HG03432 (cell line): ENCODE measurements at regions not wholly inside any gene's neighbourhood (a gene's known extent, or its start where the extent isn't known, plus 50 kb on each side); places are given as distances from the start of the nearest gene placed in this dataset.

Experiments
- ATAC-seq: cut with Tn5 transposase; IDR thresholded peaks from one replicate; pipeline ENCODE4 v1.9.1; 2021; ENCODE audit warnings: mild to moderate bottlenecking, moderate library complexity; ENCODE audit not compliant: unreplicated experiment

DNA sequence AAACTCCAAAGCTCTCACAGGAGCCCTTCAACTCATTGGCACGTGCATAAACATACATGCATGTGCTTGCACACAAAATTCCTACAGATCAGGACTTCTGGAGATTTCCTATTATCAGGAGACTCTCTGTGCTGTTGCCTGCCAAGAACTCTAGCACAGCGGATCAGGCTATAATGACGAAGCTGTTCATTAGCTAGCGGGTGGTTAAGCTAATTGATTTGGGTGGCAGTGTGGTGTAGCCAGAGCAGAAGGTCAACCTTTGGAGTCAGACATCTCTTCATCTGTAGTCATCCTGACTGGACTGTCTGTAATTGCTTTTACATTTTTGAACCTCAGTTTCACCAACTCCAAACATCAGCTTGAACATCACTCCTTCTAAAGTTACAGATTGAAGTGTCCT is 69.0 kb downstream of the KIF2B start:
- ATAC-seq, result no peak

DNA sequence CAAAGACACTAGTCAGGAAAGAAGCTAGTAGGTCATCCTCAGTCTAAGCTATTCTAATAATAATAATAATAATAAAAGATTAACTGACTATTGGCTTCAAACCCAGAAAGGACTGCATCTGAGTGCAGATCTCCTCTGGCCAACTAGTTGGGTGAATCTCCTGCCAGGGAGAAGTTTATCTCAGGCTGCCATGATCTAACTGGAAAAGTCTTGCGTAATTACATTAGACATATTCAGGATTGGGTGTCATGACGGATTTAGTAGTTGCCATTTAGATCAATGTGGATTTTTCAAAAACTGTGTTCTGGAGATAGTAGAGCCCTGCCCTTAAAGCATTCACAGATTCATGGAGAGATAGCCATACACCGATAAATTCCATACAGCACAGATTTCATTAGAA is 69.5 kb downstream of the KIF2B start:
- no peak for ATAC-seq

DNA sequence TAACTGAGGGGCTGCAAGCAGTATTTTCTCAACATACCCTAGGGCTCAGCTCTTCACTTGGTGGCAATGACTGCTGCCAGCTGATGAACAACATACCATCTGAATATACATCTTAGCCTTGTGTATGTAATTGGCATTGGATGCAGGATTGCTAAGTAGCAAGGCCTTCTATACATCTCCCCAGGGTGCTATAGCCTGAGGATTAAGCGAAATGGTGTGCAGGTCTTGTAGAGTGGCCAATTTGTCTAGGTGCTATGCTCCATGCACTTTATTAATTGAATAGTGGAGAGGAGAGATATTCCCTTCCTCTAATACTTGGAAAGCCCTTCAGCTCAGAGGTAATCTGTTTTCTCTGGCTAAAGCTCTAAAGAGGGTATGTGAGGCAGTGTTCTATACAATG is 71.9 kb downstream of the KIF2B start:
- ATAC-seq, result no peak

DNA sequence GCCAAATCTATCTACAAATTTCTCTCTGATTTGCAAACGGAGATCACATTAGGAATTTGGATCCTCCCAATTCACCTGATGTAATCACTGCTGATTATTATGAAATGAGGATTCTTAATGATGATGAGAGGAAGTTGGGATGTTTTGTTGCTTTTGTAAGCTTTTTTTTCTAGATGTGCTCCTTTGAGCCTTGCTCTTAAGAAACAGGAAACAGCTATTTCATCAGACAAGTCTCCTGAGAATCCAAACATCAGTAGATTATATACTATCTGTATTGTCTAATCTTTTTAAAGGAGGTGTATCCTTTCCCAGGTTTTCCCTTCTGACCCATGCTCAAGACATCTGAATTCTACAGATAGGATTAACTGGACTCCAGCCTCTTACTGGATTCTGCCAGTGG is 73.3 kb downstream of the KIF2B start:
- no peak for ATAC-seq

DNA sequence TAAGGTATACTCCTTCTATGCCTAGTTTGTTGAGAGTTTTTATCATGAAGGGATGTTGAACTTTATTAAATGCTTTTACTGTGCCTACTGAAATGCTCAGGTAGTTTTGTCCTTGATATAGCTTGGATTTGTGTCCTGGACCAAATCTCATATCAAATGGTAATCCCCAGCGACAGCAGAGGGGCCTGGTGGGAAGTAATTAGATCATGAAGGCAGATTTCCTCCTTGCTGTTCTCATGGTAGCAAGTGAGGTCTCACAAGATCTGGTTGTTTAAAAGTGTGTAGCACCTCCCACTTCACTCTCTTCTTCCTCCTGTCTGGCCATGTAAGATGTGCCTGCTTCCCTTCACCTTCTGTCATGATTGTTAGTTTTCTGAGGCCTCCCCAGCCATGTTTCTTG is 78.2 kb downstream of the KIF2B start:
- ATAC-seq, result no peak

DNA sequence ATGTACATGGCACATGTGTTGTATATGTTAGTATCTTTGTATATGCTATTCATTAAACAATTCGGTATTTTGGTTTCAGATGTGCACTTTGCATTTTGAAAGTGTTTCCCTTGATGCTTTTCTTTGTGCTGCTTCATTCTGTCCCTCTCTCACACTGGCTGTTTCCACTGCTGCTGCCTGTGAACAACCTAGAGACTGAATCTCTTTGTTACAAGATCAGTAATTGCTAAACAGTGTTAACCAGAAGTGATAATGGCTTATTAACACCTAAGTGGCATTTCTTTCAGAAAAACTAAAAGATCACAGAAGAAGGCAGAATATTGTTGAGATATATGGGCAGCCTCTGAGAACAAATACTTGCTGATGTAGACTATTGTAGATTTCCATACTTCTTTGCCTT is 84.7 kb downstream of the KIF2B start:
- ATAC-seq, result no peak

DNA sequence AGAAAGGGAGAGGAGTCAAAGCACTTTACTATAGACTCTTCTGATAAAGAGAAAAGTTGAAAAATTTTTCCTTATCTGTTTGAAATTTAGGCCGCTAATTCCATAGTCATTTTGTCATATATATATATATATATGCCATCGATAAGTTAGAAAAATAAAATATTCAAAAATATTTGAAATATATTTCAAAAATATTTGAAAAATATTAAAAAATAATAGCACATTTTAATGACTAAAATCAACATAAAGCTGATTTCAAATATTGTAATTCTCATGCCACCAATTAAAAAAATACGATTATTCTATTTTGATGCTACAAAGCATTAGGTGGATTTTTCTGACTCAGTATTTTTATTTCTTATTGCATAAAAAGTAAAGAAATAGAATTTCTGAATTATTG is 87.1 kb downstream of the KIF2B start:
- no peak for ATAC-seq

DNA sequence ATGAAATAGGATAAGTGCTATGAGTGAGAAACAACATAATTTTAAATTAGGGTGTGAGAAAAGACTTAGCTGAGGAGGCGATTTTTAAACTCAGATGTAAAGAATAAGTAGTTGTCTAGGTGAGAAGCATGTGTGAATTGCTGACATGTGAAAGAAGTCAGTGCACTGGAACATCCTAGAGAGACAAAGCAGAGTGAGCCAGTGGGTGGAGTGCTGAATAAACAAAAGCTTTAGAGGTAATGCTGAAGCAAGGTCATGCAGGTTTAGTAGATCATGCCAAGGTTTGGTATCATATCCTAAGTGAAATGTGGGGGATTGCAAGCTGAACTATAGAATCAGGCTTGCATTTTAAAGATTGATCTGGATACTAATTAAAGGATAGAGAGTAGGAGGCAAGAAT is 89.4 kb downstream of the KIF2B start:
- no peak for ATAC-seq

DNA sequence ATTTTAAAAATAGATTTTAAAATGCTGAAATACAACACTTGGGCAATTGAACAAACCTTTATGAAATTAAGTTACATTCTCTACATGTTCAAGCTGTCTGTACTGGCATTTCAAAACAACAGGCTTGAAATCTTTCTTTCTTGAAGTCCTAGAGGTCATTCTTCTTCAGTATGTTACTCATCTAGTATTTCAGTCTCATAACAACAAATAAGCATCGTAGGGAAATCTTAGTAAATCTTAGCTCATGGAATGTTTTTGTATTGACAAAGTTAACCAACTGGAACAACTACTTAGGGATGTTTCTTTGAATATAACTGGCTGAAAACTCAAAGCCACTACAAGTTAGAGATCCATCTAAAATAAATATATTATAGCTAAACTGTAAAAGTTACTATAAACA is 96.6 kb downstream of the KIF2B start:
- ATAC-seq, result no peak

DNA sequence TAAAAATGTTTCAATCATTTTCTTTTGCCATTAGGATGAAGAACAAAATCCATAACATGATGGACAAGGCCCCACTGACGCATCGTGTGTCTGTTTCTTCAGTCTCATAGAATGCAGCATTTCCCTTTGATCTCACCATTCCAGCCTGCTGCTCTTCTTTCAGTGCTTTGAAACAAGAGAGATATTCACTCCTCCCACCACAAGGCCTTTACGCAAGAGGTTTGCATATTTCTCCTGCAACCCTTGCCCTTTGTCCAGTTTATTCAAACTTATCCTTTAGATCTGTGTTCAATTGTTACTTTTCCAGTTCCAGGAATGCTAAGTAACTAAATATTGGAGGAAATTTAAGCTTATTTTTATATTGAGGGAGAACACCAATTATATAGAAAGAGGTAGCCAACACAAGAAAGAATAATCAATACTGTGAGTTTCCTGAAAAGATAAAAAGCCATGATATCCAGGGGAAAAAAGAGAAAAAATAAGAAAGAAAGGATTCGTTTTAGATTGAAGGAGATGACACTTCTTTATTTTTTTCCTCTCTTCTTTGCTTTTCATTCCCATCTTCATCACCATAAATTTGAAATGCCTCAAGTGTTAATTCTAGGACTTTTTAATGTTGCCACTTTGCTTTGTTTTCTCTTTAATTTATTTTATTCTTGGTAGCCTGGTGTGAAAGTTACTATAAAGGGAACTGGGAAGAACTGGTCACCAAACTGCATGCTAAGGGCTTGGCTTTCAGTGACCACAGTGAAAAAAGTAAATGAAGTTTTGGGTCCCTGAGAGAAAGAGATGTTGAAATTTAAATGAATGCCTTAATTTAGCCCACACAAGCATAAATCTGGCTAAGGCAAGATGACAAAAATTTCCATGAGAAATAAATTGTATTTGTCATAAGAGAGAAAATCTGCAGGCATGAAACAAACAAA is 102.1 kb downstream of the KIF2B start:
- ATAC-seq, result no peak

DNA sequence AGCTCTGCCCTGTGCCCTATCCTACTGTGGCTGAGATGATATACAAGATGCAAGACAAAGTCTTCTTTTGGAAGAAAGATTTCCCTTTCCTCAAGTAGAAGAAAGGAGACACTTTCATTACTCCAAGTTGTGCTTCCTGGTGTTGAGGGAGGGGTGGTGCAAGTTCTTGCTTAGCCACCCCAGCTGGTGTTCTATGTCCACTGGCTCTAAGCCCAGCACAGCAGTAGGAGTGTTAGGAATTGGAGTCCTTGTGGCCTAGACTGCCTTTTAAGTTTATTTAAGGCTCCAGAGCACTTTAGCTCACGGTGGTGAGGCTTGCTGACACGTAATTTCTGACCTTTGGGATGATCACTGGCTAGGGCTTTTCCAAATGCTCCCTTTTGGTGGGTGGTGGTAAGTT is 109.7 kb downstream of the KIF2B start:
- no peak for ATAC-seq

DNA sequence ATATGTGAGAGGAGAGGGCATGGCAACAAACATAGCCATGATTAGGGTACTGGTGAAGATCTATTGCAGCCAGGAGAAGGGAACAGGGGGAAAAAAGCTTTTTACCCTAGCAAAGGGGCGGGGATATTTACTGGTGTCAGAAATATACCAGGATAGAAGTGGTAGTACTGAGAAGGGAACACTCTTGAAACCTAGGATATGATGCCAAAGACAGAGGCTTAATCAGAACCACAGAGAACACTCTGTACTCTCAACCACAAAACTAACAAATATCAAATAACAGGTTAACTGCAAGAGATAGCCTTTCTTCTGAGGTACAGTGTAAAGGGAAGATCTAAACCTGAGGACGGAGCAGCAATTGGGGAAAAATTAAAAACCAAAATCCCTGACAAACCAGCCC is 112.2 kb downstream of the KIF2B start:
- ATAC-seq, result no peak

DNA sequence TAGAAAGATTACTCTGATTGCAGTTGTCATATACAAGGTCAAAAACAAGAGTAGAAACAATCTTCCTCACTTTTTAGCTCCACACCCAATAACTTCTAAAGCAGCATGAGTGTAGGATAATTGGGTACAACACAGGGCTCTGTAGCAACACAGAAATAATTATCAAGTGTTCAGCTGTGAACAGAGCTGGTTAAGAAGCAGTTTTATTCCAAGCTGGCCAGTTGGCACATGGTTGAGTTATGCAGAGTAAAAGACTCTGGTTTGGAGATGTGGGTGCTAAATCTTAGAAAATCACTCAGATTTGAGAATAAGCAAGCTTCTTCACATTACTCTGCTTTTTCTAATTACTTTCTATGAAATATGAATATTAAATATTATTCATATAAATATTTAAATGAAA is 118.5 kb downstream of the KIF2B start:
- ATAC-seq, result no peak

DNA sequence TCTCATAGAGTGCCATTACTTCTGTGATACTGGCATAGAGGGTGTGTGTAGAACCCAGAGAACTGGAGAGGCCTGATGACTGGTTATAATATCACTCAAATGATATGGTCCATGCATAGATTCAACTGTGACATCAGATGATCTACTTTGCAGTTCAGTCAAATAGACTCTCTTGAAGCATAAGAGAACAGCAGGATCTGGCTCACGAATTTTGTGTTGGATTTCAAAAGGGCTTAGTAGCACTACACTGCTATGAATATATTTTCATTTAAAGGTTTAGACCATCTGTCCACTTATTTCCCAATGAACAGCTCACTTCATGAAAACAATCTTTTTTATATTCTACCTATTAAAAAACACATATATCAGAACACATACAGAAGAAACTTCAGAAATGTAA is 119.7 kb downstream of the KIF2B start:
- no peak for ATAC-seq

DNA sequence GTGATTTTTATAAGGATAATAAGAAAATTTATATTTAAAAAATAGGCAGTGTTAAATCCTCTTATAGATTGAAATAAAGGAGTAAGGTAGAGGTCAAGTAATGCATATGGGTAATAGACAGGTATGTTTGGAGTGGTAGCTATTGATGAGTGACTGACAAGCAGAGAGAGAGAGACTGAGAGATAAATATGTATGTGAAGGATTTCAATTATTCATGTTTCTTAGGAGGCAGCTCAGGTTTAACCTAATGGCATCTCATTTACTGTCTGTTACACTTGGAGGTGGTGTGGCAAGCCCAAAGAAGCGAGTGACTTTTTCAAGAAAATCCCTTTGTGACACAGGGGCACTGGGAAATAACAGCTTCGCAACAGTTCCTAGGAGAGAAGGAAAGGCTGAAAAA is 120.2 kb downstream of the KIF2B start:
- ATAC-seq, result no peak

DNA sequence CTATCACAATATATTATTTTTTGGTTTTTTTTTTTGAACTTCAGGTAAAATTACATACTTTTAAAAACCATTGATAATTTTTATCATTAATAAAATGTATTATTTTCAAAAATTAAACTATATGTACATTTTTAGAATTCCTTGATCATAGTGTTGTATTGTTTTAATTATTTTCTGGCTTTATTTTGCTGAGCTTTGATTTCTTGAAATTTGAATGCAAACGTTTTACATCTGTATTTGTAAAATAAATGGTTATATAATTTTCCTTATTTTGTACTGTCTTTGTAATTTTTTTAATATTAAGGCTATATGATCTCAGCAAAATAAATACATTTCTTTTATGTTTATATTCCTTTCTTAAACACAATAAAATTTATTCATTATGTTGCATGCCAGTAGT is 125.6 kb downstream of the KIF2B start:
- ATAC-seq, result no peak

DNA sequence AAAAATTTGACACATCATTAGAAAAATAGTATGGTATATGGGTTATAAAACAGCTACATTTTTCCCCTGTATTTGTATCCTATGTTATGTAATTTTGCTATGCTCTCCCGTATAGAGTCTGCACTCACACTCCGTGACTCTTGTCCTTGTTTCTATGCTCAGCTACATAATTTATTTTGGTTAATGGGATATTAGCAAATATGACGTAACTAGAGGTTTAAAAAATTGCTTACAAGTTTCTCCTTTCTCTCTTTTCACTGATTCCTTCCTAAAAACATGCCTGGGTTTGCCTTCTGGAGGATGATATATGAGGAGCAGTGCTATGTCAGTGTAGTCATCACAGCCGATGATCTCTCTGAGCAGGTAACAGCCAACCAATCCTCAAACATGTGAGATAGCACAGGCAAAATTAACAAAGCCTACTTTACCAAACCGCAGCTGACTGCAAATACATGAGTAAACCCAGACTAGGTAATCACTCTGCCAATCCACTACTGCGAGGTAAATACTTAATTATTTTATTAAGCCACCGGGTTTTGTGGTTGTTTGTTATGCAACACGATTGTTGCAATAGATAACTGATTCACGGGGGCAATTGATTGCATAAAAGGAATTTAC is 126.9 kb downstream of the KIF2B start:
- no peak for ATAC-seq

DNA sequence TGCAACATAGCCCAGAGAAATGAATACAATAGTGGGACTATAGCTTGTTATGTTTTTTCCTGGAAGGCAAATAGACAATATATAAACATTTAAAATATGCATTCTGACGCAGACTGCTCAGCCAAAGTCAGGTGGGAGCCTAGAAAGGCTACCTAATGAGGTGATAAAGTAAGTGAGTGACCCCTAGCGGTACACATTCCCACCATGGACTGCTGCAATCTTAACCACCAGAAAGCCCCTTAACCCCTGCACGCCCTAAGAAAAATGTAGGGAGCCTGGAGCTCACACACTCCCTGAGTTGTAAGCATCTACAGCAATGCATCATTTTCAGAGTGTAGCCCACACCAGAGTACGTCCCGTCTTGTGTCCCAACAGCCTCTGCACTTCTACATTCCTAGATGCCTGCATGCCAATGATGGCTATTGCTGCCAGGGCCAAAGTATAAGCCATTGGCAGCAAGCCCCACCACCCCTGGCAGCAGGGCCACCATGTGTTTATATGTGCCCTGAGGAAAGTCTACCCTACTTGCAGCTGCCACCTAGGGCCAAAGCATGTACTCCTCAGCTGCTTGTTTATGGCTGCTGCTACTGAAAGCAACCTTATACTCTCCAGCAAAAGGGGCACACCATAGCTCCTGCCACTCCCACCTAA is 127.6 kb downstream of the KIF2B start:
- ATAC-seq, result no peak

DNA sequence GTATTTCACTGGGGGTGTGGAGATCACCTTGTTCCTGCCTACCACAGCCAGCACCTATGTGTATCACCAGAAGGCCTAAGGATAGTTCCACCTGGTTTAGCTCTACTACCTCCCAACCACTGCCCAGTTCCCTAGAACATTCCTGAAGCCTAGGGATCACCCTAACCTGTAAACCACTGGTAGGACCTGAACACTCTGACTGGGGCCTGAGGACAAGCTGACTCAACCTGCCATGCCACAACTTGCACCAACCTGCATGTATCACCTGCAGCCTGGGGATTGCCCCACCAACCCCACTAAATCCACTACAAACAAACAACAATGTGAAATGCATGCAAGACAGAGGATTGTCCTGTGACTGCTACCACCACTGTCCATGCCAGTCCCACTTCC is 128.1 kb downstream of the KIF2B start:
- no peak for ATAC-seq

DNA sequence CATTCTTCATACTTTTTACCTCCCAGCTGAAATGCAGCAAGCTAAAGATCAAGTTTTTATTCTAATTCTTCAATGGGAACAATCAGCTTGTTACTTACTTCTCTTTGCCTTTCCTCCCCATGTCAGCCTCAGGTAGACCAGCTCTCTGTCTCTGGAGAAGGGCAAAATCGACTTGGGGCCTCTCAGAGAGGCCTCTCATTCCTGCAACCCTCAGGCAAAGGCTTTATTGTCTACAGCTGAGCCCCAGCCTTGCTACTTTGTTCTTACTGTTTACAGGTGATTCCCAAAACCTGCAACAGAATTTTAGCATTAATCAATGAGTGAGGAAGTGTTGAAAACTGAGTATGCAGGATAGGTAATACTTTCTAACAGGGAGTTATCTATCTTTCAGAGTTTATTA is 148.6 kb downstream of the KIF2B start:
- ATAC-seq, result no peak

DNA sequence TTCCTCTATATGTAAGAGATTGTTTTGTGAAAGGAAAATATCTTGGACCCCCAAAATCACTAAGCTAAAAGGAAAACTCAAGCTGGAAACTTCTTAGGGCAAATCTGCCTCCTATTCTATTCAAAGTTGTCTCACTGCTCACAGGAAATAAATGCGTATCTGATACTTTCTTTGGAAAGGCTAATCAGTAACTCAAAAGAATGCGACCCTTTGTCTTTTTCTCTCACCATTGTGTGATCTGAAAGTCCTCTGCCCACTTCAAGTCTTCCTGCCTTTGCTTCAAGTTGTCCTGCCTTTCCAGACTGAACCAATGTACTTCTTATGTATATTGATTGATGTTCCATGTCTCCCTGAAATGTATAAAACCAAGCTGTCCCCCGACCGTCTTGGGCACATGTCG is 157.3 kb downstream of the KIF2B start:
- no peak for ATAC-seq

DNA sequence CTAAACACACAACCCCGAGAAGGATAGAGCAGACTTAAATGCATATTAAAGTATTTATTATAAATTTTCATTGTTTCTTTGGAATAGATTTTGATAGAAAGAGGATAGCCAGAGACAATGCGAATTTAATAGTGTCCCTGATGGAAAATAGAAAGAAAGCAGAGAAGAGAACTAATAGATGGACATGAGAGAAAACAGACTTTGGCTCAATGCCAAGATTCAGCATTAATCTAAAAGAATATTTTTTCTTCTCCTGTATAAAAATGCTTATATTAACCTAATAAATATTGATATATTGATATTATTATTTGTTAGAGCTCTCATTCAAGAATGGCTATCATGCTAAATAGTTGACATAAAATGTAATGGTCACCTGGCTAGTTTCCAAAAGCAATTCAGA is 173.4 kb downstream of the KIF2B start:
- ATAC-seq, result no peak
